HG03520 (cell line): ENCODE measurements at regions not wholly inside any gene's neighbourhood (a gene's known extent, or its start where the extent isn't known, plus 50 kb on each side); places are given as distances from the start of the nearest gene placed in this dataset.

Experiments
- ATAC-seq: cut with Tn5 transposase; IDR thresholded peaks from one replicate; pipeline ENCODE4 v1.9.1; 2021; ENCODE audit warnings: mild to moderate bottlenecking, moderate library complexity; ENCODE audit not compliant: unreplicated experiment

DNA sequence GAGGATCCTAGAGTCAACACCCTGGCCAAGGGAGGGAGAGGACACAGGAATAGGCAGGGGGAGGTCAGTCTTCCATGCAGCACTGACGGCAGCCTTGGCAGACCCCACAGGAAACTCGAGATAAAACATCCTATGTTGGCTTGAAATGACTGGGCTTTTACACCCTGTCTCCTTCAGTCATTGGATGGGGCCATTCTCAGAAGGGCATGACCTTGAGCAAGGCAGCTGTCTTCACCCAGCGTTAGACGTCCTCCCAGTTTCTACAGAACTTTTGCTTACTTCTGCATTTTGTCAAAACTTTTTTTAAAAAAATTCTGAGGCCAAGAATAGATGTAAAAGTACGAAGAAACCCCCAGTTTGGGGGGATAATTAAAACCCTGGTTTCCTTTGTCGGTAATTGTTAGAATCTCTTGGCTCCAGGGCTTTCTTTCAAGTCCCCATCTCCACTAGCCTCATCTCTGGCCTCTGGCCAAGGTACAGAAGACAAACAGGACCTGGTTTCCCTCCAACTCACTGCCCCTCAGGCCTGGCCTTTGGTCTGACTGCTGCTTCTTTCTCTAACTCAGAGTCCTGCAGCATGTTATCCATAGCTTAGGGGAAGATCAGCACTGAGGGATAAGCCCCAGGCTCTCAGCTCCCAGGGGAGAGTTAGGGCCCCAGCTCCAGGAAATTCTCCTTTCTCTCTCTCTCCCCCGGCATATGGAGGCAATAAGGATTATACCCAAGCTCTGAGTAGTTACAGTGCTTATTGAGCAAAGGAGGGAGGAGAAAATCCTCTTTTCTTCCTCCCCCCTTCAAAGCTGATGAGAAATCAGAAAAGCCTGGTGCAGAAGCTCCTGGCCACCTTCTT, 51.6 kb upstream of the KCND3 start:
- peak; percentile 63 for ATAC-seq

DNA sequence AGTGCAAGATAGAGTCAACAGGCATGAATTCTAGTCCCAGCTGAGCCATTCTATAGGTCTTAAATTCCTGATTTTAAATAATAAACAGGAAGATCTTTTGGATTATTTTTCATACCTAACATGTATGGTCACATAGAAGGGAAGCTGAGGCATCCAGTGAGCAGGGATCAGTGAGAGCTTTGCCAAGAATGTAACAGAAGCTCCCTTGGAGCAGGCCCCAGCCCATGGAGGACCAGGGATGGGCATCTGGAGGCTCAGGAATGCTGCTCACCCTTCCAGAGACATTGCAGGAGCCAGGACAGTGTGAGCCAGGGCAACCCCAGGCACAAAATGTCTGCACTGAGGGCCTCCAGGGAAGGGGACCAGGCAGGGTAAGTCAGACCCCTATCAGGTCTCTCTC, 54.4 kb upstream of the KCND3 start:
- ATAC-seq: no peak

GRCh38 chr1:112044745-112045144, 55.3 kb upstream of the KCND3 start:
- no peak for ATAC-seq

- no peak for ATAC-seq
These were observed 57.2 kb upstream of the KCND3 start for GRCh38 chr1:112046630-112047029.

- ATAC-seq: no peak
These were observed 59.0 kb upstream of the KCND3 start for GRCh38 chr1:112048421-112048820.

DNA sequence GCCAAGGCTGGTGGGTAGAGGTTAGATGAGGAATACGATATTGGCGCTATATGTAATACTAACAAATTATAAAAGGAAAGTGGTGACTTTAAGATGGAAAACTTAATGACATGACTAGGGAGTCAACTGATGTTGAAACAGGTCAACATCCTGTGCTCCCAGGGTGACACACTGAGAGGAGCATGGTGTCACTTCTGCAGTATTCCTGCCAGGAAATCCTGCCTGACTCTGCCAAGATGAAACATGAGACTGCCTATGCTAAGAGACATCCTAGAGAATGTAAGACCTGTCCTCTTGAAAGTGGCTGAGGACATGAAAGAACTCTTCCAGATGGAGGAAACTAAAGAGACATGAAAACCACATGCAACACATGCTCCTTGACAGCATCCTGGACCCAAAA, 65.0 kb upstream of the KCND3 start:
- no peak for ATAC-seq

- ATAC-seq: no peak
These were observed 66.9 kb upstream of the KCND3 start for GRCh38 chr1:112056354-112056753.

DNA sequence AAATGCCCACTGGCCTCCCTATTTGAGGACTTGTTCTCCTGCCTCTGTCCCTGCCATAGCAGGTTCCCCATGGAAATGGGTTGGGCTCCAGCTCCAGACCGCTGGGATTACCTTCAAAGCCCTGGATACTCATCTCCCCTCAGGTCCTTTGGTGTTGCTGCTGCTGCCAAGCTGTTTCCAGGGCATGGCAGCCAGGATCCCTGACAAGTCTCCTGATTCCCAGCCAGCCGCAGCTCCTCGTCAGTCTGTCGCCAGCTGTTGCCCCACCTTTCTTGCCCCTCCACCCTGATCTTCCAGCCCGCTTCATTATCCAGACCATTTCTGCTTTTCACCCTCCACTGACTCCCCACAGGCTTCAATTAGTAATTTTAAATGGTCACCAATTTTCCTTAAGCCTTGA, 68.3 kb upstream of the KCND3 start:
- no peak for ATAC-seq

GRCh38 chr1:112058815-112059450, 69.5 kb upstream of the KCND3 start:
- ATAC-seq: no peak

DNA sequence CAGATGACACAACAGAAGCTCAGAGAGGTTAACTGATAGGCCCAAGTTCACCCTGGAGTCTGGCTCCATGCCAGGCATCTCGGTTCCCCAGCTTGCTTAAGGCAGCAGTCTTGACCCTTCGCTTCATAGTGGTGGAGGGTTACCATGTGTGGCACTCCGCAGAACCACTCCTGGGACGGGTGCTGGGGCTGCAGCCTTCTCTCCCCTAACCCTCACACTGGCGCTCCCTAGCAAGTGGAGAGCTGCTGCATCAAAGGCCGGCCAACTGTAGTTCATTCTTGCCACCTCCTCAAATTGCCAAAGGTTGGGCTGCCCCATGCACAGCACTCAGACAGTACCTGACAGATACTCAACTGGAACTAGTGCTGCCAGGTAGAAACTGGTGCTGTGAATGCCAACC, 70.2 kb upstream of the KCND3 start:
- ATAC-seq: no peak

DNA sequence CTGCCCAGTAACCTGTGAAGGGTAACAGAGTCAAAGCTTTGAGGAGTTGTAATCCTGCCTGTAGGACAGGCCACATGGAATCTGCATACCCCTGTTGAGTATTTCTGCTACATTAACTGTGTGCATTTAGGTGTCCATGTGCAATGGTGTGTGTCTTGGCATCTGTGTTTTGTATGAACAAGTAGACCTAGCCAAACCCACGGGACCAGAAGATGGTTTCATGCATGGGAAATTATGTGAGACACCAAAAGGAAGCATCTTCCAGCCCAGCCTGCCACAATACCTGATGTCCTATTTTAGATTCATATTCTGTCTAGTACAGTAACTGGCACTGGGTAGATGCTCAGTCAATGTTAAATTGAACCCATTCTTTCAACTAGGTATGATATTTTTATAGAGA, 70.8 kb upstream of the KCND3 start:
- no peak for ATAC-seq

GRCh38 chr1:112061056-112061455, 71.6 kb upstream of the KCND3 start:
- ATAC-seq: no peak

DNA sequence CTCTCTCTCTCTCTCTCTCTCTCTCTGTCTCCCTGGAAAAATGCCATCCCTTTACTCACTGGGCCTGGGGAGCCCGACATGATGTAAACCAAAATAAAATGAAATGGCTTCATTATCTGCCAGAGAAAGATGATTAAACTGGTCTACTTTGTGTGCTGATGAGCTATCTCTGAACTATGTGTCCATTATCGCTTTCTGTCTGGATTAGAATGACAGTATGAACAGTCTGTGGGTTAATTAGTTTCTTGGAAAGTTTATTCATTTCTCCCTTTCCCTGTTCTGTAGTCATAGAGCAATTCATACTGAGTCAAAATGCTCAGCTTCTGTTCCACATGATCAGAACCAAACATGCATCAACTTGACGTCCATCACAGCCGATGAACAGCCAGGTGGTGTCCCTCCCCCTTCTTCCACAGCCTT, 72.4 kb upstream of the KCND3 start:
- no peak for ATAC-seq

DNA sequence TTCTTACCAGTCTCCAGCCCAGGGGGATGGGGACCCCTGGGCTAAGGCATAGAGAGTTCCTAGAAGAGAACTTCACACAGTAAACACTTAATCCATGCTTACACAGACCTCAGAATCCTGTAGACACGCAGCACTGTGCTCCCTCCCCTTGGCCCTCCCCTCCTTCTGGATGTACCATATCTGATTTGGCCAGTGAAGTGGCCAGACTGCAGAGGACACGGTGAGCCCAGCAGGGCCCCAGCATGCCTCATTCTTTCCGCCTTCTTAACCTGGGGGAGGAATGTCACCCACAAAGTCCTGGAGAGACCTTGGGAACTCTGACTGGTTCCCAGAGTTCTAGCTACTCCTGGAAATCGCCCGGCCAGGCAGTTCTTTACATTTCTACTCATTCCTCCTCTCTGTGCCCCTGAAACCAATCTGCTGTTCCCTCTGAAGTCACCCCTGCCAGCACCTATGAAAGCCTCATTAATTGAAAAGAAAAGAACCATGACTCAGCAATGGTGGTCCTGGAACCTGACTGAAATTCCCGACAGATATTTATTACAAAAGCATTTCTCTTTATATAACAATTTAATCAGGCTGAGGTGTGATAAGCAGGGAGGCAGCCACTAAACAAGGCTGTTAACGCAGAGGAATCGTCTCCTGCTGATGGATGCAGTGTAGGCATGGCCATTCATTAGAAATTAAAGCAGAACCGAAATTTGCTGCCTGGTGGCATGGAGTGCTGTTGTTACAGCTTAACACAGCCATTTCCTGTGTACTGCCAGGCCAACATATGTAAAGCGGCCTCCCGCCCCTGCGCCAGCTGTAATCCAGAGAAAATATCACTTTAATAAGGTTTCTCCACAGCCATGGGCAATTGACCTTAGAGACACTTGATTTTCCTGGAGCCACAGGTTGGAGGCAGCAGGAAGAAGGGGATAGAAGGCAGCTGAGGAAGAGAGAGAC, 74.6 kb upstream of the KCND3 start:
- no peak for ATAC-seq

- no peak for ATAC-seq
These were observed 78.5 kb upstream of the KCND3 start for GRCh38 chr1:112067989-112068388.

GRCh38 chr1:112070677-112071076, 81.2 kb upstream of the KCND3 start:
- ATAC-seq: no peak

DNA sequence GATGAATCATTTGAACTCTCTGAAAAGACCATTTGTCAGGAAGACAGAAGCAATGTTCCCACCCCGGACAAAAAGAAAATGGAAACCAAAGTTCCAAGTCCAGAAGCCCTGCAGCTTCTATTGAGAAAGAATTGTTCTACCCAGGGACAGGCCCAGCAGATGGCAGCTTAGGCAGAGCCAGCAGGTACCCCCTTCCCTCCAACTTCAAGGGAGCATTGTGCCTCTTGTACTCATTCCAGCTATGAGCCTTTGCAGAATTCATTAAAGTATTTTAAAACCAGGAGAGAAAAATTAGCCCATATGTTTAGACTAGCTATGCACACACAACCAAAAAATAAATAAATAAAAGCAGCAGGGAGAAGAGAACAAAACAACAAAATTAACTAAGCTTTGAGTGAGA, 85.2 kb upstream of the KCND3 start:
- ATAC-seq: no peak

DNA sequence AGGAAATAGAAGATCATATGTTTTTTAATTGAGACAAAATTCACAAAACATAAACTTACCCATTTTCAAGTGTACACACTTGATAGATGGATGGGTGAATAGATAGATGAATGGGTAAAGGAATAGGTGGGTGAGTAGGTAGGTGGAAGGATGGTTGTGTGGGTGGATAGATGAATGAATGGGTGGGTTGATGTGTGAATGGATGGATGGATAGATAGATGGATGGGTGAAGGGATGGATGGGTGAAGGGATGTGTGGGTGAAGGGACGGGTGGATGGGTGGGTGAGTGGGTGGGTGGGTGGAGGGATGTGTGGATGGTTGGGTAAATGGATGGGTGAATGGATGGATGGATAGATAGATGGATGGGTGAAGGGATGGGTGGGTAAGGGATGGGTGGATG, 86.1 kb upstream of the KCND3 start:
- no peak for ATAC-seq

DNA sequence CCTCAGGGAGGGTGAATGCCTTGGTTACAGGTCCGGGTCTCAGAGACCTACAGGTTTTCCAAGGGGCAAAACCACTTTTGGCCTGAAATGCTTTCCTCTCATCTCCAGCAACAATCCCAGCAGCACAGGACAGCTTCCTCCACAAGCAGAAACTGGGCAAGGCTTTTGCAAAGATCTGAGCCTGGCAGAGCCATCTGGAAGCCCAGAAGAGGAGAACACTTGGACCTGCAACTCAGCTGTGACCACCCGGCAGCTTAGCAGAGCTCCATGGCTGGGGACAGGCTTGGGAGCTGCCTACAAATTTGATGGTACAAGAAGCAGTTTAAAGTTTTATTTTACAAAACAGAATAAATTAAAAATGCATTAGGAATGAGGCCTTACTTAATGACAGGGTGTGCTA, 90.0 kb upstream of the KCND3 start:
- no peak for ATAC-seq

DNA sequence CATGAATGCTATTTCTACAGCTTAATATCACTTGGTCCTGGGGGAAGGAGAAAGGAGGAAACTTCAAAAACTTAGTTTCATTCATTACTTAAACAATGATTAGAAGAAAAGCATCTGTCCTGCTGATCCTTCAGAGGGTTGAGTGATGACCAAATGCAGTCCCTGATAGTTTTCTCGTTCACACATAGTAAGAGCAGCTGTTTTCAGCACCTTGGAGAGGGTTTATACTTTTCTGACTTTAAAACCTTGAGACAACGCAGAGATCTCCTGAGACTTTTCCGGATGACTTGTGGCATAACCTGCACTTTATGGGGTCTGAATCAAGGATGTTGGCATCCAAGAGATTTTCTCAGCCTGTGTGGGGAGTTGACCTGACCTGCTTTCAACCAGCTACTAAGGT, 94.0 kb upstream of the KCND3 start:
- no peak for ATAC-seq

DNA sequence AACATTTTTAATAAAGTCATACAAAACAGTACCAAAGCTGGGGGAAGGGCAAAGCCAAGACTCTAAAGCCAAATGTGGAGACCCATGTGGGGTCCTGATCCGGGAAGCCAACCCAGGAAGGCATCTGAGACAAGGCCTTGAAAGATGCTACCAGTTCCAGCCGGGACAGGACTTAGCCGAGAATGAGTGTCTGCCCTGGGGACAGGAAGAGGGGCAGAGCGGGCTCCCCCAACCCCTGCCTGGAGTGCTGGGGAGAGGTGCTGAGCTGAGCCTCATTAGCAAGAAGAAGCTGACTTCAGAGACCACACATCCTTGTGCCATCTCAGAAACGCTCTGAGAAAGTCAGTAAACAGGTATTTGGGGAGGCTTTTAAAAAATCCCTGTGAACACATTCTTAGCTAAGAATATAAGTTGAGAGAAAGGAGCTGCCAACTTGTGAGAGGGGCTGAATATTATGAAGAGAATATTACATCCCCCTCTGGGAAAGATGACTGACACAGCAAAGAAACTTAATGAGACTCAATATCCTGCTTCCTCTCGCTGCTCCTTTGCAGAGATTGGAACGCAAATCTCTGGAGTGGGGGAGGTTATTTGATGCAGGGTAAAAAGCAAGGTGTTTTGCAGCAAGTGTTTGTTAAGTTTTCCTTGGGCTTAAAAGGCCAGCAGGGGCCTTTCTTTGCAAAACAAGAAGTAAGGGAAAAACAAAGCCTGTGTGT, 103.3 kb upstream of the KCND3 start:
- no peak for ATAC-seq
